CD4-positive, alpha-beta T cell treated with Interferon alpha-2 for 1 hour (primary cell): ENCODE measurements at regions not wholly inside any gene's neighbourhood (a gene's known extent, or its start where the extent isn't known, plus 50 kb on each side); places are given as distances from the start of the nearest gene placed in this dataset.

ENCODE experiments used
- DNase-seq, 2 donors: peaks; one replicate each; pipeline ENCODE4 v3.0.0-alpha.2; 2020 to 2022

- DNase-seq, result no peak
These were observed 686.7 kb downstream of the METTL4 start for GRCh38 chr18:1884623-1885022.

GRCh38 chr18:1891641-1892040 is 679.7 kb downstream of the METTL4 start:
- no peak for DNase-seq

- DNase-seq, result no peak
These were observed 679.1 kb downstream of the METTL4 start for GRCh38 chr18:1892191-1892590.

GRCh38 chr18:1895456-1896185 is 675.7 kb downstream of the METTL4 start:
- no peak for DNase-seq

GRCh38 chr18:1906421-1906820 is 664.9 kb downstream of the METTL4 start:
- DNase-seq, result no peak

- DNase-seq, result no peak
These were observed 663.7 kb downstream of the METTL4 start for GRCh38 chr18:1907470-1908206.

GRCh38 chr18:1914489-1914888 is 656.8 kb downstream of the METTL4 start:
- DNase-seq, result no peak

GRCh38 chr18:1916869-1917523 is 654.3 kb downstream of the METTL4 start:
- DNase-seq, result no peak

GRCh38 chr18:1917569-1917968 is 653.7 kb downstream of the METTL4 start:
- DNase-seq, result no peak

- no peak for DNase-seq
These were observed 649.2 kb downstream of the METTL4 start for GRCh38 chr18:1922066-1922465.

- DNase-seq, result no peak
These were observed 642.6 kb downstream of the METTL4 start for GRCh38 chr18:1928711-1929110.

- DNase-seq, result no peak
These were observed 641.6 kb downstream of the METTL4 start for GRCh38 chr18:1929720-1930119.

GRCh38 chr18:1930291-1931270 is 640.7 kb downstream of the METTL4 start:
- DNase-seq, result no peak

- DNase-seq, result no peak
These were observed 618.8 kb downstream of the METTL4 start for GRCh38 chr18:1952486-1952885.

GRCh38 chr18:1954583-1955312 is 616.6 kb downstream of the METTL4 start:
- DNase-seq, result no peak

- no peak for DNase-seq
These were observed 612.5 kb downstream of the METTL4 start for GRCh38 chr18:1958798-1959197.

- no peak for DNase-seq
These were observed 606.3 kb downstream of the METTL4 start for GRCh38 chr18:1965016-1965415.

- no peak for DNase-seq
These were observed 605.8 kb downstream of the METTL4 start for GRCh38 chr18:1965541-1965940.

GRCh38 chr18:1968801-1969498 is 602.4 kb downstream of the METTL4 start:
- DNase-seq, result no peak

- DNase-seq, result no peak
These were observed 594.8 kb downstream of the METTL4 start for GRCh38 chr18:1976484-1976883.

GRCh38 chr18:1982056-1982455 is 589.2 kb downstream of the METTL4 start:
- DNase-seq, result no peak
